ENCODE measurements at regions not wholly inside any gene's neighbourhood (a gene's known extent, or its start where the extent isn't known, plus 50 kb on each side); places are given as distances from the start of the nearest gene placed in this dataset.

GRCh38 chr5:104955479-104955878 lies 1392.9 kb upstream of the NUDT12 start:
- Mint-ChIP-seq H3K4me3 (no peak overlapping the region), H3K36me3 (peaks cover 8% of the 10 kb centered on the region)
- no CpG with 5 or more reads among the region's 2 CpGs for WGBS (ENCODE audit: insufficient coverage)

GRCh38 chr5:104952876-104953275 lies 1390.3 kb upstream of the NUDT12 start:
- H3K27ac ChIP-seq (ENCODE audit: low read length): no peak overlapping the region
- no peaks in the 10 kb centered on the region for H3K4me1 ChIP-seq (ENCODE audit: control insufficient read depth, insufficient read depth, low read length)
- no peak for DNase-seq
- Mint-ChIP-seq H3K27me3 (ENCODE audit: low read depth in 2 of 2) (no peaks in the 10 kb centered on the region), H3K9me3 (peaks cover 16 to 17% of the 10 kb centered on the region in 2 donors), H3K4me3 (no peak overlapping the region), H3K27ac (no peak overlapping the region), H3K36me3 (peaks cover 10% of the 10 kb centered on the region), H3K4me1 (no peaks in the 10 kb centered on the region)
- no peak overlapping the region for H3K4me3 ChIP-seq (ENCODE audit: low read length)
- intact Hi-C loops (cut with micrococcal nuclease): no loop called here
- peaks cover 9% of the 10 kb centered on the region for H3K9me3 ChIP-seq (ENCODE audit: control insufficient read depth, insufficient read depth, low read length)
- TF ChIP-seq, protein P1, sequence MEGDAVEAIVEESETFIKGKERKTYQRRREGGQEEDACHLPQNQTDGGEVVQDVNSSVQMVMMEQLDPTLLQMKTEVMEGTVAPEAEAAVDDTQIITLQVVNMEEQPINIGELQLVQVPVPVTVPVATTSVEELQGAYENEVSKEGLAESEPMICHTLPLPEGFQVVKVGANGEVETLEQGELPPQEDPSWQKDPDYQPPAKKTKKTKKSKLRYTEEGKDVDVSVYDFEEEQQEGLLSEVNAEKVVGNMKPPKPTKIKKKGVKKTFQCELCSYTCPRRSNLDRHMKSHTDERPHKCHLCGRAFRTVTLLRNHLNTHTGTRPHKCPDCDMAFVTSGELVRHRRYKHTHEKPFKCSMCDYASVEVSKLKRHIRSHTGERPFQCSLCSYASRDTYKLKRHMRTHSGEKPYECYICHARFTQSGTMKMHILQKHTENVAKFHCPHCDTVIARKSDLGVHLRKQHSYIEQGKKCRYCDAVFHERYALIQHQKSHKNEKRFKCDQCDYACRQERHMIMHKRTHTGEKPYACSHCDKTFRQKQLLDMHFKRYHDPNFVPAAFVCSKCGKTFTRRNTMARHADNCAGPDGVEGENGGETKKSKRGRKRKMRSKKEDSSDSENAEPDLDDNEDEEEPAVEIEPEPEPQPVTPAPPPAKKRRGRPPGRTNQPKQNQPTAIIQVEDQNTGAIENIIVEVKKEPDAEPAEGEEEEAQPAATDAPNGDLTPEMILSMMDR (IDR thresholded peaks at IDR 0.05): no peak
- 100% methylated on average over 1 of the region's 1 CpG for WGBS (ENCODE audit: insufficient coverage)
- H3K36me3 ChIP-seq (ENCODE audit: control insufficient read depth, insufficient read depth, low read length): no peaks in the 10 kb centered on the region
- ATAC-seq: no peak
- no peaks in the 10 kb centered on the region for H3K27me3 ChIP-seq (ENCODE audit: control insufficient read depth, insufficient read depth, low read length)

More at GRCh38 chr5:104955479-104955878, 1392.9 kb upstream of the NUDT12 start:
- H3K4me1 Mint-ChIP-seq: no peaks in the 10 kb centered on the region
- intact Hi-C loops (cut with micrococcal nuclease): no loop called here
- no peaks in the 10 kb centered on the region for H3K27me3 Mint-ChIP-seq (ENCODE audit: low read depth in 2 of 2)
- DNase-seq: no peak
- peaks cover 9% of the 10 kb centered on the region for H3K9me3 ChIP-seq (ENCODE audit: control insufficient read depth, insufficient read depth, low read length)
- no peak overlapping the region for H3K4me3 ChIP-seq (ENCODE audit: low read length)
- H3K27ac ChIP-seq (ENCODE audit: low read length): no peak overlapping the region
- H3K9me3 Mint-ChIP-seq: peaks cover 16 to 20% of the 10 kb centered on the region in 2 donors
- no peak overlapping the region for H3K27ac Mint-ChIP-seq
- ATAC-seq: no peak
- no peaks in the 10 kb centered on the region for H3K27me3 ChIP-seq (ENCODE audit: control insufficient read depth, insufficient read depth, low read length)
- TF ChIP-seq, protein P1 (IDR thresholded peaks at IDR 0.05): no peak
- H3K36me3 ChIP-seq (ENCODE audit: control insufficient read depth, insufficient read depth, low read length): no peaks in the 10 kb centered on the region
- H3K4me1 ChIP-seq (ENCODE audit: control insufficient read depth, insufficient read depth, low read length): no peaks in the 10 kb centered on the region

- peaks cover 16 to 17% of the 10 kb centered on the region in 2 donors for H3K9me3 Mint-ChIP-seq
- H3K4me3 Mint-ChIP-seq: no peak overlapping the region
- 86% methylated on average over 3 of the region's 3 CpGs for WGBS (ENCODE audit: insufficient coverage)
Measured at GRCh38 chr5:104951829-104952228, 1389.2 kb upstream of the NUDT12 start.

GRCh38 chr5:104947076-104947475 lies 1384.5 kb upstream of the NUDT12 start:
- intact Hi-C loops (cut with micrococcal nuclease): no loop called here
- ATAC-seq: no peak
- Histone ChIP-seq H3K4me1 (ENCODE audit: control insufficient read depth, insufficient read depth, low read length) (no peaks in the 10 kb centered on the region), H3K36me3 (ENCODE audit: control insufficient read depth, insufficient read depth, low read length) (no peaks in the 10 kb centered on the region), H3K27ac (ENCODE audit: low read length) (no peak overlapping the region), H3K4me3 (ENCODE audit: low read length) (no peak overlapping the region), H3K27me3 (ENCODE audit: control insufficient read depth, insufficient read depth, low read length) (no peaks in the 10 kb centered on the region), H3K9me3 (ENCODE audit: control insufficient read depth, insufficient read depth, low read length) (peaks cover 2% of the 10 kb centered on the region)
- Mint-ChIP-seq H3K27ac (no peak overlapping the region), H3K9me3 (peaks cover 16 to 26% of the 10 kb centered on the region in 2 donors), H3K36me3 (peaks cover 10% of the 10 kb centered on the region), H3K4me3 (no peak overlapping the region), H3K4me1 (no peaks in the 10 kb centered on the region), H3K27me3 (ENCODE audit: low read depth in 2 of 2) (no peaks in the 10 kb centered on the region)
- TF ChIP-seq, protein P1 (IDR thresholded peaks at IDR 0.05): no peak
- WGBS (ENCODE audit: insufficient coverage): 100% methylated on average over 1 of the region's 1 CpG
- no peak for DNase-seq

More at GRCh38 chr5:104951829-104952228, 1389.2 kb upstream of the NUDT12 start:
- Mint-ChIP-seq H3K27ac (no peak overlapping the region), H3K27me3 (ENCODE audit: low read depth in 2 of 2) (no peaks in the 10 kb centered on the region), H3K4me1 (no peaks in the 10 kb centered on the region), H3K36me3 (peaks cover 10% of the 10 kb centered on the region)
- no peak for ATAC-seq
- H3K9me3 ChIP-seq (ENCODE audit: control insufficient read depth, insufficient read depth, low read length): peaks cover 6% of the 10 kb centered on the region
- H3K36me3 ChIP-seq (ENCODE audit: control insufficient read depth, insufficient read depth, low read length): no peaks in the 10 kb centered on the region
- no peak overlapping the region for H3K27ac ChIP-seq (ENCODE audit: low read length)
- H3K4me3 ChIP-seq (ENCODE audit: low read length): no peak overlapping the region
- intact Hi-C loops (cut with micrococcal nuclease): no loop called here
- no peak for DNase-seq
- TF ChIP-seq, protein P1 (IDR thresholded peaks at IDR 0.05): no peak
- H3K27me3 ChIP-seq (ENCODE audit: control insufficient read depth, insufficient read depth, low read length): no peaks in the 10 kb centered on the region
- no peaks in the 10 kb centered on the region for H3K4me1 ChIP-seq (ENCODE audit: control insufficient read depth, insufficient read depth, low read length)

Data from natural killer cell (primary cell).